PC-9 (cell line): ENCODE measurements at regions not wholly inside any gene's neighbourhood (a gene's known extent, or its start where the extent isn't known, plus 50 kb on each side); places are given as distances from the start of the nearest gene placed in this dataset.

Experiments
- CTCF ChIP-seq: fragments of 200-600 bp; sonication (generic); conservative IDR thresholded peaks from 2 replicates; pipeline ENCODE4 v1.6.1; 2017; ENCODE audit warnings: mixed run types, antibody characterized with exemption, mild to moderate bottlenecking, moderate library complexity
- EZH2 ChIP-seq: fragments of 200-600 bp; sonication (generic); IDR thresholded peaks from 2 replicates; pipeline ENCODE4 v1.8.0; 2017; ENCODE audit warnings: antibody characterized with exemption, low read depth

- TF ChIP-seq CTCF (no peak), EZH2 (no peak)
These were observed 256.2 kb downstream of the FIGN start for GRCh38 chr2:163479599-163479998.
